KMS-11 (cell line): ENCODE measurements at regions not wholly inside any gene's neighbourhood (a gene's known extent, or its start where the extent isn't known, plus 50 kb on each side); places are given as distances from the start of the nearest gene placed in this dataset.

ENCODE experiments used
- H2AFZ ChIP-seq: fragments of 200-600 bp; sonication (generic); 2 replicates; pipeline ENCODE4 v1.6.1; 2016; ENCODE audit warnings: antibody characterized with exemption, mixed run types, low read depth
- H3K27ac ChIP-seq: fragments of 200-600 bp; sonication (generic); 2 replicates; pipeline ENCODE4 v1.6.1; 2016; ENCODE audit warnings: mild to moderate bottlenecking, mixed run types
- H3K27me3 ChIP-seq: fragments of 200-600 bp; sonication (generic); 2 replicates; pipeline ENCODE4 v1.6.1; 2017; ENCODE audit warnings: mild to moderate bottlenecking, low read depth, mixed run types, moderate library complexity; ENCODE audit not compliant: insufficient read depth
- H3K36me3 ChIP-seq: fragments of 200-600 bp; sonication (generic); 2 replicates; pipeline ENCODE4 v1.6.1; 2017; ENCODE audit warnings: mild to moderate bottlenecking, mixed run types; ENCODE audit not compliant: insufficient read depth
- H3K4me1 ChIP-seq: fragments of 200-600 bp; sonication (generic); 2 replicates; pipeline ENCODE4 v1.6.1; 2016; ENCODE audit warnings: mild to moderate bottlenecking, low read depth, mixed run types; ENCODE audit not compliant: poor library complexity, severe bottlenecking
- H3K4me2 ChIP-seq: fragments of 200-600 bp; sonication (generic); 2 replicates; pipeline ENCODE4 v1.7.0; 2016; ENCODE audit warnings: mild to moderate bottlenecking, mixed run types
- H3K4me3 ChIP-seq: fragments of 200-600 bp; sonication (generic); IDR thresholded peaks from 2 replicates; pipeline ENCODE4 v1.6.1; 2017; ENCODE audit warnings: low read depth, low read length, mixed read lengths; ENCODE audit not compliant: insufficient read depth
- H3K79me2 ChIP-seq: fragments of 200-600 bp; sonication (generic); 2 replicates; pipeline ENCODE4 v1.6.1; 2016; ENCODE audit warnings: low read depth, mixed run types; ENCODE audit not compliant: insufficient read depth
- H3K9ac ChIP-seq: fragments of 200-600 bp; sonication (generic); 2 replicates; pipeline ENCODE4 v1.6.1; 2016; ENCODE audit warnings: mild to moderate bottlenecking, mixed run types
- H4K20me1 ChIP-seq: fragments of 200-600 bp; sonication (generic); 2 replicates; pipeline ENCODE4 v1.6.1; 2016; ENCODE audit warnings: mild to moderate bottlenecking, mixed run types; ENCODE audit not compliant: insufficient read depth
- TF ChIP-seq, protein P1 (sequence below): fragments of 200-600 bp; sonication (generic); conservative IDR thresholded peaks from 2 replicates; pipeline ENCODE4 v1.6.1; 2017; ENCODE audit warnings: low read depth, mild to moderate bottlenecking, antibody characterized with exemption, low read length, moderate library complexity, mixed read lengths

DNA sequence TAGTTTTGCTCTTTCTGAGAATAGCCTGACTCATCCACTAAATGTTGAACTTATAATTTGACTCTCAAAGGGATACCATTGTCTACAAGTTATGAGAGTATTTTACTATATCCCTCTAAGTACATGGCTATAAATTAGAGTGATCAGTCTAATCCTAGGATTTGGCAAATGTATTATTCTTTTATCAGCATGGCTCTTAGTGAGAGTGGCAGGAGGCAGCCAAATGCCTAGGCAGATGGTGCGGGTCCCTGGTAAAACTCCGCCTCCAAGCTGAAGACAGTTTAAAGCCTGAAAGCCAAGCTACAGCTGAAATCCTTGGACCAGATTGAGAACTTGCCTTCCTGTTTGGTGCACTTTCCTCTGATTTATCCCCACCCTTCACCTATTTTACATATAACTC lies 631.8 kb downstream of the SQOR start:
- no peaks in the 10 kb centered on the region for H4K20me1 ChIP-seq
- H2AFZ ChIP-seq, result no peak overlapping the region
- no peaks in the 10 kb centered on the region for H3K27me3 ChIP-seq
- H3K4me2 ChIP-seq, result no peak overlapping the region
- H3K27ac ChIP-seq, result no peak overlapping the region
- H3K4me1 ChIP-seq, result no peaks in the 10 kb centered on the region
- H3K9ac ChIP-seq, result no peak overlapping the region
- no peaks in the 10 kb centered on the region for H3K79me2 ChIP-seq
- no peak overlapping the region for H3K4me3 ChIP-seq
- no peaks in the 10 kb centered on the region for H3K36me3 ChIP-seq
- TF ChIP-seq, protein P1, sequence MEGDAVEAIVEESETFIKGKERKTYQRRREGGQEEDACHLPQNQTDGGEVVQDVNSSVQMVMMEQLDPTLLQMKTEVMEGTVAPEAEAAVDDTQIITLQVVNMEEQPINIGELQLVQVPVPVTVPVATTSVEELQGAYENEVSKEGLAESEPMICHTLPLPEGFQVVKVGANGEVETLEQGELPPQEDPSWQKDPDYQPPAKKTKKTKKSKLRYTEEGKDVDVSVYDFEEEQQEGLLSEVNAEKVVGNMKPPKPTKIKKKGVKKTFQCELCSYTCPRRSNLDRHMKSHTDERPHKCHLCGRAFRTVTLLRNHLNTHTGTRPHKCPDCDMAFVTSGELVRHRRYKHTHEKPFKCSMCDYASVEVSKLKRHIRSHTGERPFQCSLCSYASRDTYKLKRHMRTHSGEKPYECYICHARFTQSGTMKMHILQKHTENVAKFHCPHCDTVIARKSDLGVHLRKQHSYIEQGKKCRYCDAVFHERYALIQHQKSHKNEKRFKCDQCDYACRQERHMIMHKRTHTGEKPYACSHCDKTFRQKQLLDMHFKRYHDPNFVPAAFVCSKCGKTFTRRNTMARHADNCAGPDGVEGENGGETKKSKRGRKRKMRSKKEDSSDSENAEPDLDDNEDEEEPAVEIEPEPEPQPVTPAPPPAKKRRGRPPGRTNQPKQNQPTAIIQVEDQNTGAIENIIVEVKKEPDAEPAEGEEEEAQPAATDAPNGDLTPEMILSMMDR, result no peak

DNA sequence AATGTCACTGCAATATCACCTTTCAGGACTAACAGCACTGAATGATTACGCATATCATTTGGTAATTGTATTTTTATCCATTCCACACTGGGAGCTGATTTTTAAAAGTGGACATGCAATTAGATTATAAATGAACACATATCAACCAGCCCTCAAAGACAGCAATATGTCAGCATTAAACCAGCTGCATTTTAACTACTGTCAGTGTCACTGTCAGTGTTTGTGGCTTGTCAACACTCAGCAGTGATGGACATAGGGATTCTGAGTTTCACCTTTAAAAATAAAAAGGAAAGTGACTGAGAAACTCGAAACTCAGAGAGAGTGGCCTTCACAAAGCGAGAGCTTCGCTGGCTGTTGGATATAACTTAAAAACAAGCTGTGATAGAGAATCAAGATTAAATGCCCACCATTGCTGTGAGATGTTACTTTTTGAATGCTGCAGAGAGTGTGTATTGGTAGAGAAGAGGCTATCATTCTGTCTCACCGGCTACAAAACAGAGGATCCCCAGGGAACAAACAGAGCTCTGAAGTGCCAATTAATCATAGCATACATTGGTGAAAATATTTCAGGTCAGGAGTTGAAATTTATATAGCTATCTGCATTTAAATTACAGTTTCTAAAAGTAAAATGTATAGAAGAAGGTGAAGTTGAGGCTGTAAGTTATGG lies 635.8 kb downstream of the SQOR start:
- H2AFZ ChIP-seq, result no peak overlapping the region
- TF ChIP-seq, protein P1, result no peak

DNA sequence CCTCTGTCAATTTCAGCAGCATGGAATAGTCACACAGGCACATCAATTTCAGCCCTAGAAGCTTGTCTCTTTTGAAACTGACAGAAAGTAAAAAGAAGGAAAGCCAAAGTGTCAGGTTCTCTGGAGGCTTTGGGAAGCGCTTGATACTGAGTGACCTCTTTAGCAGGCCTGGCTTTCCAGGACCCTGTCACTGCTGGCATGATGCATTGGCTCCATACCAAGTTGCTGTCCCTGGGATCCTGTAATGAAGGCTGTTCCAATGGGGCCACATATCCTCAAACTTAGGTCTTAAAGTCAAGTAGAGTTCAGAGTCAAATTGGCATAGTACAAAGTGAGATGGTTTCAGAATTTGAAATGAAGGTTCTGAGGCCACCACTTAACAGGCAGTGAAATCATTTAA lies 640.9 kb downstream of the SQOR start:
- Histone ChIP-seq H4K20me1 (no peaks in the 10 kb centered on the region), H2AFZ (no peak overlapping the region), H3K27ac (no peak overlapping the region), H3K4me3 (no peak overlapping the region), H3K36me3 (no peaks in the 10 kb centered on the region), H3K79me2 (no peaks in the 10 kb centered on the region), H3K4me2 (no peak overlapping the region), H3K4me1 (no peaks in the 10 kb centered on the region), H3K27me3 (no peaks in the 10 kb centered on the region), H3K9ac (no peak overlapping the region)
- TF ChIP-seq, protein P1, result no peak

More for the DNA sequence above, 635.8 kb downstream of the SQOR start:
- Histone ChIP-seq H3K9ac (no peak overlapping the region), H3K4me2 (no peak overlapping the region), H3K27ac (no peak overlapping the region), H3K27me3 (no peaks in the 10 kb centered on the region), H4K20me1 (no peaks in the 10 kb centered on the region), H3K36me3 (no peaks in the 10 kb centered on the region), H3K4me1 (no peaks in the 10 kb centered on the region), H3K79me2 (no peaks in the 10 kb centered on the region), H3K4me3 (no peak overlapping the region)

DNA sequence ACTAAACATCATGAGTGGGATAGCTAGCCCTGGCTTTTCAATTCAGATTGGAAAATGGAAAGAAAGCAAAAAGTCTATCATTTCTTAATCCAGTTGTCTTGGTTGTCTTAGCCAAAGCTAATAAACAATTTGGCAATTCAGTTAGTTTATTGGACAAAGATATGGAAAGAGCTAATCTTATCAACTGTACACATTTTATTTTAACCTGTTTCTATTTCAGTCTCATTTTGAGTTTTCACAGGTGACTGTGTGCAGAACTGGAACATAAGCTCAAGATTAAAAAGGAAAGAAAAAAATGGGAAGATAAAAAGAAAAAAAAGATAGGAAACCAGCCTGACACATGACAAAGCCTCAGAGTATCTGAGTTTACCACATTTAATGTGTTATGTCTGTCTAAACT lies 642.6 kb downstream of the SQOR start:
- Histone ChIP-seq H3K79me2 (no peaks in the 10 kb centered on the region), H3K36me3 (no peaks in the 10 kb centered on the region), H4K20me1 (no peaks in the 10 kb centered on the region), H3K4me1 (no peaks in the 10 kb centered on the region), H3K4me2 (no peak overlapping the region), H3K27ac (no peak overlapping the region), H3K9ac (no peak overlapping the region), H2AFZ (no peak overlapping the region), H3K4me3 (no peak overlapping the region), H3K27me3 (no peaks in the 10 kb centered on the region)
- TF ChIP-seq, protein P1, result no peak
